Neural progenitor cell (in vitro differentiated cells): ENCODE measurements at regions not wholly inside any gene's neighbourhood (a gene's known extent, or its start where the extent isn't known, plus 50 kb on each side); places are given as distances from the start of the nearest gene placed in this dataset.

ENCODE experiments used
- CTCF ChIP-seq: fragments of 200-600 bp; sonication (generic); IDR thresholded peaks from 2 replicates; pipeline ENCODE4 v1.5.1; 2017; ENCODE audit warnings: antibody characterized with exemption, mild to moderate bottlenecking
- EZH2 ChIP-seq: fragments of 200-600 bp; sonication (generic); IDR thresholded peaks from 2 replicates; pipeline ENCODE4 v1.6.1; 2017; ENCODE audit warnings: antibody characterized with exemption, mild to moderate bottlenecking, moderate library complexity
- EZH2phosphoT487 ChIP-seq: fragments of 200-600 bp; sonication (generic); IDR thresholded peaks from 2 replicates; pipeline ENCODE4 v1.6.1; 2017; ENCODE audit warnings: antibody characterized with exemption

- no peak for TF ChIP-seq CTCF
- no peak for TF ChIP-seq EZH2phosphoT487
- TF ChIP-seq EZH2, result no peak
Measured at GRCh38 chr6:66418906-66419305, 711.9 kb upstream of the EYS start.
